Stimulated activated CD8-positive, alpha-beta memory T cell treated with anti-CD3 and anti-CD28 coated beads, Interleukin-15, amount 100 ng/mL, for 4 hours (primary cell): ENCODE measurements at regions not wholly inside any gene's neighbourhood (a gene's known extent, or its start where the extent isn't known, plus 50 kb on each side); places are given as distances from the start of the nearest gene placed in this dataset.
"Not testable (repeated sequence)": the region's sequence is repeated elsewhere in the genome, so short reads cannot be mapped to it uniquely, and the experiment has no call there.

Experiments used
- DNase-seq, 2 donors: peaks; one replicate each; pipeline ENCODE4 v3.0.0-alpha.2; 2020; ENCODE audit warnings: low read depth in 2 of 2

DNA sequence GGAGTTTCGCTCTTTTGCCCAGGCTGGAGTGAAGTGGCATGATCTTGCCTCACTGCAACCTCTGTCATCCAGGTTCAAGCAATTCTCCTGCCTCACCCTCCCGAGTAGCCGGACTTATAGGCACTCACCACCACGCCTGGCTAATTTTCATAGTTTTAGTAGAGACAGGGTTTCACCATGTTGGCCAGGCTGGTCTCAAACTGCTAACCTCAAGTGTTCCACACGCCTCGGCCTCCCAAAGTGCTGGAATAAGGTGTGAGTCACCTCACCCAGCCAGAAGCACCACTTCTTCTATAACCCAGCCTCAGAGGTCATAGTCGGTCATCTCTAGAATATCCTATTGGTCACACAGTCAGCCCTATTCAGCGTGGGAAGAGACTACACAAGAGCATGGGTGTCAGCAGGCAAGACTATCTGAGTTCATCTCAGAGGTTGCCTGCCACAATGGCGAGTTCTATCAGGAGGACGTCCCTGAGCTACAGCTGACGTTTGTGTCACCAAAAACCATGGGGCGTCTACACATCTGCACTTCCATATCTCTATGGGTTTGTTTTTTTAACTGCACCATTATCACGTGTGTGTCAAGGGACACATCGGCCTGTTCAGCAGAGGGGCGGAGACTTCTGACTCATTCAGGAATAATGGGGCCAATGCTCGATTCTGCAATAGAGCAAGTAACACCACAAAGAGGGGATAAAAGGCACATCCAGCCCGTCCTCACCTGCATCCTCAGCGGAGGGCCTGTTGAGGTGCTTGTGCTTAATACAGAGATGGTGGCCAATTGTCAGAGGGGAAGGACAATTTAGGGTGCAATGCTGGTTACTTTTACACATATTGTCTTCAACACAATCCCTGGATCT is 256.3 kb upstream of the IRF2BP2 start:
- DNase-seq, result no peak

DNA sequence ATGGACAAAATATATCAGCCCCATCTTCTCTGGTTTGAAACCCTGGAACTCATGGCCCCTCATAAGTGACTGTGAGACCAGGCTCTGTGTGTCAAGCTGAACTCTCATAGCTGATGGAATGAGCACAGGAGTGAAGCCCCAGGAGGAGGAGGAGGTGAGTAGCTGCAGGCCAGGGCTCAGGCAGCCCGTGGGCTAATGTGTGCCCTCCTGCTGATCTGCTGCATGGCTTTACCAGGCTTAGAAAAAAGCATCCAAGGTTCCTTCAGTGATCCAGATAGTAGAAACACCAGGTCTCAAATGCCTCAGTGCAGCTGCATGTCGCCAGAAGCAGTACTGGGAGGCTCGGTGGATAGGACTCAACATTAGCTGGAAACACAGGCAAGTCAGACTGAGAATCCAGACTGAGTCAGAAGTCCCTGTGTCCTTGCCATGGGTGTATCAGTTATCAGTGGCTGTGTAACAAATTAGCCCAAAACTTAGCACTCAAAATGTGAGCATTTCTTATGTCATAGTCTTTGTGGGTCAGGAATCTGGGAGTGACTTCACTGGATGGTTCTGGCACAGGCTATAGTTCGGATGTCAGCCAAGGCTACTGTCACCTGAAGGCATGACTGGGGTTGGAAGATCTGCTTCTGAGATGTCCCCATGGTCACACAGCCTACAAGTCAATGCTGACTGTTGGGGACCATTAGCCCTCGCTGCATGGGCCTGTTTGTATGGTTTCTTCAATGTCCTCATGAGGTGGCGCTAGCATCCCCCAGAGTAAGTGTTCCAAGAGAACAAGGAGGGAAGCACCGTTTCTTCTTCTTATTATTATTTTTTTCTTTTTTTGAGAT is 255.4 kb upstream of the IRF2BP2 start:
- DNase-seq, result no peak

- no peak for DNase-seq
These were observed 254.1 kb upstream of the IRF2BP2 start for GRCh38 chr1:234864116-234864515.

- DNase-seq, result no peak
These were observed 253.6 kb upstream of the IRF2BP2 start for GRCh38 chr1:234863551-234863971.

GRCh38 chr1:234862944-234863515 is 253.1 kb upstream of the IRF2BP2 start:
- DNase-seq, result no peak

- no peak for DNase-seq
These were observed 252.5 kb upstream of the IRF2BP2 start for GRCh38 chr1:234862360-234862943.

GRCh38 chr1:234861761-234862160 is 251.8 kb upstream of the IRF2BP2 start:
- no peak for DNase-seq

GRCh38 chr1:234861024-234861620 is 251.1 kb upstream of the IRF2BP2 start:
- DNase-seq, result no peak

DNA sequence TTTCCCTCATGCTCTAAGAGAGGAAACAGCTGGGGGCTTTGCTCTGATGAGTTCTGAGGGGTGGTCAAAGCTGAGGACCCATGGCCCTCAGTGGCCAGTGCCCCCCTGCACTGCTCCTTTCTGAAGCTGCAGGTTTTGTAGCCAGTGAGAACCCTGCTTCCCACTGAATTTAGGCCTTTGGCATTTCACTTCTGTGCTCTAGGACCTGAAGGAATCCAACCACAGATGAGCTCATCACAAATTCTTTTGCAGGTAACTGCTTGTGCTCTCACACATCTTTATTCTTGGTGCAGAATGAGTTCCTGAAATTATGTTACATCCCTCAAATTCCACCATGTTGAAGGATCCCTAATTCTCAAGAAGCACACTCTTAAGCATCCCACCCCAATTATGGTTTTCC is 248.7 kb upstream of the IRF2BP2 start:
- DNase-seq, result no peak

DNA sequence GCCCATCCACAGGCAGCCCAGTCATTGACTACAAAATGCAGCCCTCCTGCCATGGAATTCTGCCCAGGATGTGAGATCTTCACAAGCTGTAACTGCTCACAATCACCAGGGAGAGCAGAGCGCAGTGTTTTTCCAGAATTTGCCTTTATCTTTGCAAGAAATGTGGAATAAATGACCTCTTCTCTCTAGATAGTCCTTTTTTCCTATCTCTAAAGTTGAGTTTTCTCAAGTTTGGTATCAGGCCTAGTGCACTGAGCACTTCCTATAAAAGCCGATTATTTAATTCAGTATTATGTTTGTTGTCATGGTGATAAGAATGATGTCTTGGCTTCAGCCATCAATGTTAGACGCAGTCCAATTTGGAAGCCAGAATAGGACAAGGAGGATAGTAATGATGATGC is 246.9 kb upstream of the IRF2BP2 start:
- no peak for DNase-seq

- no peak for DNase-seq
These were observed 245.9 kb upstream of the IRF2BP2 start for GRCh38 chr1:234855851-234856250.

GRCh38 chr1:234854645-234855039 is 244.7 kb upstream of the IRF2BP2 start:
- DNase-seq, result no peak

GRCh38 chr1:234853906-234854644 is 244.1 kb upstream of the IRF2BP2 start:
- no peak for DNase-seq

GRCh38 chr1:234852659-234853058 is 242.7 kb upstream of the IRF2BP2 start:
- no peak for DNase-seq

- DNase-seq, result no peak
These were observed 241.8 kb upstream of the IRF2BP2 start for GRCh38 chr1:234851450-234852438.

GRCh38 chr1:234849832-234850231 is 239.9 kb upstream of the IRF2BP2 start:
- DNase-seq, result no peak

DNA sequence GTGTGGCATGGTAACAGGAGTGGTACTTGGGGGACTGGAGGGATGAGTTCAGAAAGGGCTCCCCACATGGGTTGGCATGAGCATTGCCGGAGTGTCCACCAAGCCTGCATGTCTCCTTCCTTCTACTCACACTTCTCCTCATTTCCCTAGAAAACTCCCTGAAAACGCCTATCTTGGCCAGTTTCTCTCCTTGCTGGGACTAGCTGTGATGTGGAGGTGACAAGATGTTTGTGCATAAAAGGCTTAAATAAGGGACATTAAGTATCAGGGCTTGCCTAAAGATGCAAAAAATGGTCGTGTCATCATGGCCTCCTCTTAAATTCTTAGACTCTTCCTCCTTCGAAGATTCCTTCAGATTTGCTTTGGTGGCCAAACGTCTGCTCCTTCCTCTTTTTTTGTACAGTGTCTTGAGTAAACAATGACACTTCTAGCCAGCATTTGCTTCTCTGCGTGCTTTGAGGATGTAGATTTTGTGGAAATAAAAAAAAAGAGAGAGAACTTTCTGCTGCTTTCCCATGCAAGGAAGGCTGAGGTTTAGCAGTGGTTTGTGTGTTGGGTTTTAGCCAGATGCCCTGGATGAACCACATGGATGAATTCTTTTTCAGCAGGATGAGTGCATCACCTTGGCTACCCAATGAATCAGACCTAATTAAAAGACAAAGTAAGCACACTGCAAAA is 239.1 kb upstream of the IRF2BP2 start:
- no peak for DNase-seq

GRCh38 chr1:234846813-234847212 is 236.8 kb upstream of the IRF2BP2 start:
- DNase-seq, result not testable (repeated sequence)

DNA sequence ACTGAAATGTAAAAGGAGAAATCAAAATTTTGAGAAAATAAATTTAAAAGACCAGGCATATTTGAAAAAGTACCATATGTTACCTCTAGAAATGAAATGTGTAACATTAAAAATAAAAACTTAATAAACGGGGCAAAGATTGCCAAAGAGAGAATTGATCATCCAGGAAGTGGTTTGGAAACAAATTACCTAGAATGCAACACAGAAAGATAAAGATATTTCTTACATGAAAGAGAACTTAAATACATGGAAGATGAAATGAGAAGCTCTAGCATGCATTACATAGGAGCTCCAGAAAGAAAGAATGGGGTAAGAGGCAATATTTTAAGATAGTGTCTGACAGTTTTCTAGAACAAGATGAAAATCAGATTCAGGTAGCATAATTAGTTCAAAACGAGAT is 235.9 kb upstream of the IRF2BP2 start:
- DNase-seq, result no peak
